HepG2 (cell line): ENCODE measurements at regions not wholly inside any gene's neighbourhood (a gene's known extent, or its start where the extent isn't known, plus 50 kb on each side); places are given as distances from the start of the nearest gene placed in this dataset.

Experiments used
- ATAC-seq: fragments of 200-7000 bp; cut with Tn5 transposase; 3 replicates; pipeline ENCODE4 v1.9.1; 2020; ENCODE audit warnings: mild to moderate bottlenecking, moderate library complexity
- BruUV-seq: library from RNA; stranded (reverse); fragments of 400-500 nt; replicated peaks from 2 replicates; lab custom pipeline; 2021; lab: Mats Ljungman, UMichigan
- CTCF ChIA-PET: fragments of 300-600 bp; formaldehyde crosslinking; extraction: SDS; loops from one replicate; lab custom pipeline; 2021; ENCODE audit warnings: low total read pairs, inconsistent platforms, low intra/inter-chr PET ratio; lab: Yijun Ruan, JAX
- POLR2A ChIA-PET: fragments of 350-600 bp; sonication (Branson Sonifier 250); formaldehyde crosslinking; loops from one replicate; lab custom pipeline; 2020; ENCODE audit warnings: antibody characterized with exemption, inconsistent platforms; lab: Yijun Ruan, JAX
- DNase-seq: peaks from one replicate; pipeline ENCODE4 v3.0.0-alpha.2; 2015; ENCODE audit warnings: low spot score
- FAIRE-seq: peaks from 3 replicates; lab custom pipeline; 2011; peaks lifted over from hg19 to GRCh38; lab: Jason Lieb, UNC
- H2AFZ ChIP-seq: one replicate; pipeline ENCODE4 v1.6.1; 2011; ENCODE audit warnings: low read length, inconsistent platforms
- H3K27ac ChIP-seq: fragments of 300-600 bp; 3 replicates; pipeline ENCODE4 v1.8.0; 2011; ENCODE audit warnings: mixed run types, mild to moderate bottlenecking, mixed read lengths, low read length, inconsistent platforms; ENCODE audit not compliant: insufficient read depth; ENCODE audit errors: extremely low read length
- H3K27me3 ChIP-seq, 2 experiments: fragments of 200-600 bp in 1 of 2; 2 replicates in 1 of 2; 3 replicates in 1 of 2; pipeline versions ENCODE4 v1.6.0 to v1.8.0; 2011; ENCODE audit warnings: low read length in 2 of 2, mild to moderate bottlenecking in 2 of 2, moderate library complexity in 2 of 2, inconsistent platforms in 1 of 2; ENCODE audit not compliant: insufficient read depth in 2 of 2, control insufficient read depth in 1 of 2
- H3K36me3 ChIP-seq, 2 experiments: fragments of 200-600 bp in 1 of 2; replicated peaks in 1 of 2; 2 replicates in 1 of 2; 3 replicates in 1 of 2; pipeline versions ENCODE4 v1.5.1 to v1.8.0; 2011; ENCODE audit warnings: low read length in 2 of 2, inconsistent platforms in 1 of 2; ENCODE audit not compliant: insufficient read depth in 2 of 2, control insufficient read depth in 1 of 2
- H3K4me1 ChIP-seq: 2 replicates; pipeline ENCODE4 v1.5.1; 2012; ENCODE audit warnings: low read length, inconsistent platforms; ENCODE audit not compliant: insufficient read depth
- H3K4me2 ChIP-seq: 2 replicates; pipeline ENCODE4 v1.6.0; 2011; ENCODE audit warnings: low read depth, low read length, inconsistent platforms
- H3K4me3 ChIP-seq, 3 experiments: fragments of 200-600 bp in 1 of 3; sonication (generic), shearing (Covaris generic) in 1 of 3; replicated peaks in 1 of 3; 2 replicates each; pipeline ENCODE4 v1.5.1; 2011 to 2016; ENCODE audit warnings: low read length in 3 of 3, inconsistent platforms in 2 of 3, low read depth in 2 of 3, mild to moderate bottlenecking in 2 of 3, control low read depth in 1 of 3, mixed read lengths in 1 of 3; ENCODE audit not compliant: insufficient read depth in 1 of 3
- H3K79me2 ChIP-seq: one replicate; pipeline ENCODE4 v1.6.1; 2011; ENCODE audit warnings: low read length, inconsistent platforms; ENCODE audit not compliant: insufficient read depth
- H3K9ac ChIP-seq: 2 replicates; pipeline ENCODE4 v1.6.0; 2011; ENCODE audit warnings: mild to moderate bottlenecking, low read depth, low read length, inconsistent platforms; ENCODE audit not compliant: insufficient read depth
- H3K9me3 ChIP-seq: 2 replicates; pipeline ENCODE4 v1.5.1; 2012; ENCODE audit warnings: mild to moderate bottlenecking, low read length
- H4K20me1 ChIP-seq: 2 replicates; pipeline ENCODE4 v1.6.0; 2011; ENCODE audit warnings: inconsistent platforms, mild to moderate bottlenecking, low read length, moderate library complexity; ENCODE audit not compliant: insufficient read depth
- ATF1 ChIP-seq: IDR thresholded peaks from 2 replicates; pipeline ENCODE4 v1.6.1; 2016; ENCODE audit warnings: mild to moderate bottlenecking, control low read depth
- CENPT ChIP-seq: sonication (generic); formaldehyde crosslinking; IDR thresholded peaks from 2 replicates; pipeline ENCODE4 v1.8.0; 2022; ENCODE audit warnings: low read depth, mild to moderate bottlenecking, moderate library complexity, missing genetic modification reagents
- GATAD1 ChIP-seq: IDR thresholded peaks from 2 replicates; pipeline ENCODE4 v1.6.1; 2016; ENCODE audit warnings: missing genetic modification reagents, missing compliant biosample characterization
- MLLT10 ChIP-seq: sonication (generic); formaldehyde crosslinking; IDR thresholded peaks from 2 replicates; pipeline ENCODE4 v1.4.0; 2020; ENCODE audit warnings: missing genetic modification reagents
- PAWR ChIP-seq: sonication (generic); formaldehyde crosslinking; IDR thresholded peaks from 2 replicates; pipeline ENCODE4 v1.4.0; 2020; ENCODE audit warnings: missing genetic modification reagents, mild to moderate bottlenecking, borderline replicate concordance
- SIN3A ChIP-seq: IDR thresholded peaks from 2 replicates; pipeline ENCODE4 v1.6.1; 2011; ENCODE audit warnings: low read depth, mild to moderate bottlenecking, control low read depth, low read length, borderline replicate concordance
- SOX6 ChIP-seq, 2 experiments: fragments of 450-650 bp in 1 of 2; sonication (generic) in 1 of 2; formaldehyde crosslinking in 1 of 2; IDR thresholded peaks; 2 replicates each; pipeline versions ENCODE4 v1.4.0 to v1.6.1; 2017 to 2020; ENCODE audit warnings: antibody characterized with exemption in 1 of 2, mild to moderate bottlenecking in 1 of 2, missing genetic modification reagents in 1 of 2
- SPEN ChIP-seq: sonication (generic); formaldehyde crosslinking; IDR thresholded peaks from 2 replicates; pipeline ENCODE4 v1.5.1; 2020; ENCODE audit warnings: low read depth, mild to moderate bottlenecking, missing genetic modification reagents
- STAT5B ChIP-seq: sonication (generic); formaldehyde crosslinking; IDR thresholded peaks from 2 replicates; pipeline ENCODE4 v1.4.0; 2020; ENCODE audit warnings: missing genetic modification reagents
- TAF1 ChIP-seq: sonication (generic); formaldehyde crosslinking; IDR thresholded peaks from 2 replicates; pipeline ENCODE4 v1.4.0; 2020; ENCODE audit warnings: missing genetic modification reagents
- YEATS2 ChIP-seq: sonication (generic); formaldehyde crosslinking; IDR thresholded peaks from 2 replicates; pipeline ENCODE4 v1.4.0; 2020; ENCODE audit warnings: missing genetic modification reagents, borderline replicate concordance
- ZNF367 ChIP-seq: sonication (generic); formaldehyde crosslinking; IDR thresholded peaks from 2 replicates; pipeline ENCODE4 v1.4.0; 2020; ENCODE audit warnings: missing genetic modification reagents, borderline replicate concordance
- ZNF547 ChIP-seq: sonication (generic); formaldehyde crosslinking; IDR thresholded peaks from 2 replicates; pipeline ENCODE4 v1.5.1; 2020; ENCODE audit warnings: mild to moderate bottlenecking, missing genetic modification reagents
- WGBS: methylation state at CpG from one replicate; pipeline ENCODE4 v1.1.6; 2017; ENCODE audit warnings: low lambda C conversion rate; 5-methylcytosine and 5-hydroxymethylcytosine counted together
- in situ Hi-C: cut with HindIII; loops from 2 replicates; pipeline ENCODE4 v1.10.0; 2017; ENCODE audit warnings: low pct_unique_long_range_greater_than_20kb; ENCODE audit not compliant: extremely low pct_ligation_motif_present
- intact Hi-C: fragments of 100-400 bp; cut with micrococcal nuclease; formaldehyde crosslinking; loops from one replicate; pipeline ENCODE4 v1.10.0; 2022; ENCODE audit not compliant: unreplicated experiment
- TF ChIP-seq, protein P1 (sequence below): IDR thresholded peaks from 2 replicates; pipeline ENCODE4 v1.6.1; 2012; ENCODE audit warnings: low read length, improper control_type of control experiment

- CTCF ChIA-PET, result no interaction called here
- H3K4me1 ChIP-seq, result no peaks in the 10 kb centered on the region
- FAIRE-seq (no peak), DNase-seq (no peak), ATAC-seq (no peak)
- H3K4me3 ChIP-seq, result no peak overlapping the region
- WGBS, result 89% methylated on average over 4 of the region's 4 CpGs
- in situ Hi-C loops (no loop called here), intact Hi-C loops (no loop called here)
- no peaks in the 10 kb centered on the region for H3K79me2 ChIP-seq
- TF ChIP-seq SPEN (CRISPR knock-in tag) (no peak), YEATS2 (CRISPR knock-in tag) (no peak), STAT5B (CRISPR knock-in tag) (no peak), PAWR (CRISPR knock-in tag) (no peak), SIN3A (no peak), ATF1 (no peak), ZNF547 (CRISPR knock-in tag) (no peak), MLLT10 (CRISPR knock-in tag) (no peak), TAF1 (CRISPR knock-in tag) (no peak), CENPT (CRISPR knock-in tag) (no peak), ZNF367 (no peak), GATAD1 (CRISPR knock-in tag) (no peak), SOX6 (IDR thresholded peaks at IDR 0.05) (no peak), SOX6 (CRISPR knock-in tag; IDR thresholded peaks at IDR 0.05) (no peak)
- TF ChIP-seq, protein P1, sequence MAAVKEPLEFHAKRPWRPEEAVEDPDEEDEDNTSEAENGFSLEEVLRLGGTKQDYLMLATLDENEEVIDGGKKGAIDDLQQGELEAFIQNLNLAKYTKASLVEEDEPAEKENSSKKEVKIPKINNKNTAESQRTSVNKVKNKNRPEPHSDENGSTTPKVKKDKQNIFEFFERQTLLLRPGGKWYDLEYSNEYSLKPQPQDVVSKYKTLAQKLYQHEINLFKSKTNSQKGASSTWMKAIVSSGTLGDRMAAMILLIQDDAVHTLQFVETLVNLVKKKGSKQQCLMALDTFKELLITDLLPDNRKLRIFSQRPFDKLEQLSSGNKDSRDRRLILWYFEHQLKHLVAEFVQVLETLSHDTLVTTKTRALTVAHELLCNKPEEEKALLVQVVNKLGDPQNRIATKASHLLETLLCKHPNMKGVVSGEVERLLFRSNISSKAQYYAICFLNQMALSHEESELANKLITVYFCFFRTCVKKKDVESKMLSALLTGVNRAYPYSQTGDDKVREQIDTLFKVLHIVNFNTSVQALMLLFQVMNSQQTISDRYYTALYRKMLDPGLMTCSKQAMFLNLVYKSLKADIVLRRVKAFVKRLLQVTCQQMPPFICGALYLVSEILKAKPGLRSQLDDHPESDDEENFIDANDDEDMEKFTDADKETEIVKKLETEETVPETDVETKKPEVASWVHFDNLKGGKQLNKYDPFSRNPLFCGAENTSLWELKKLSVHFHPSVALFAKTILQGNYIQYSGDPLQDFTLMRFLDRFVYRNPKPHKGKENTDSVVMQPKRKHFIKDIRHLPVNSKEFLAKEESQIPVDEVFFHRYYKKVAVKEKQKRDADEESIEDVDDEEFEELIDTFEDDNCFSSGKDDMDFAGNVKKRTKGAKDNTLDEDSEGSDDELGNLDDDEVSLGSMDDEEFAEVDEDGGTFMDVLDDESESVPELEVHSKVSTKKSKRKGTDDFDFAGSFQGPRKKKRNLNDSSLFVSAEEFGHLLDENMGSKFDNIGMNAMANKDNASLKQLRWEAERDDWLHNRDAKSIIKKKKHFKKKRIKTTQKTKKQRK, result no peak
- BruUV-seq, result no TSS peak
- H3K27me3 ChIP-seq, result no peaks in the 10 kb centered on the region; a peak in 1 of 5 replicates
- no peak overlapping the region for H3K27ac ChIP-seq
- no peaks in the 10 kb centered on the region for H3K9me3 ChIP-seq
- H3K9ac ChIP-seq, result no peak overlapping the region
- POLR2A ChIA-PET, result no interaction called here
- H3K36me3 ChIP-seq, result no peaks in the 10 kb centered on the region
- H3K4me2 ChIP-seq, result no peak overlapping the region
- H4K20me1 ChIP-seq, result no peaks in the 10 kb centered on the region
- no peak overlapping the region for H2AFZ ChIP-seq
Measured at GRCh38 chr18:39313992-39314391, 1748.4 kb upstream of the CELF4 start.
